CD4-positive, alpha-beta T cell treated with Interleukin-1 beta for 1 hour (primary cell): ENCODE measurements at regions not wholly inside any gene's neighbourhood (a gene's known extent, or its start where the extent isn't known, plus 50 kb on each side); places are given as distances from the start of the nearest gene placed in this dataset.

Source experiments
- DNase-seq, 2 donors: peaks; one replicate each; pipeline ENCODE4 v3.0.0-alpha.2; 2020 to 2022

DNA sequence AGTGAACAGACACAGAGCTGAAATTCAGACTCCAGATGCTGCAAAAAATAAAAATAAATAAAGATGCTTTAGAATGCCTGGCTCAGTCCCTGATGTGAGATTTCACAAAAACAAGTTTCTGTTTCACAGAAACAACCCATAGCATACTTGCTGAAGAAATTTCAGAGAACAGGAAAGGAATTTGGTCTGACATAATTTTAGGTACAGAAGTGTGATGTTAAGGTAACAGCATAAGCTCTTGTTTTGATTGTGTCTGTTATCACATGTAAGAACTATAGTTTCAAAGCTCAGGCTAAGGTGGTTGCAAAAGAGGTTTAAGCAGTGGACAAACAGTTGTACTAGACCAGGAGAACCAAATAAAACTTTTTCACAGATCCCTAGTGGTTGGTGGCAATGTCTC lies 152.1 kb downstream of the PTGER3 start:
- DNase-seq, result no peak

DNA sequence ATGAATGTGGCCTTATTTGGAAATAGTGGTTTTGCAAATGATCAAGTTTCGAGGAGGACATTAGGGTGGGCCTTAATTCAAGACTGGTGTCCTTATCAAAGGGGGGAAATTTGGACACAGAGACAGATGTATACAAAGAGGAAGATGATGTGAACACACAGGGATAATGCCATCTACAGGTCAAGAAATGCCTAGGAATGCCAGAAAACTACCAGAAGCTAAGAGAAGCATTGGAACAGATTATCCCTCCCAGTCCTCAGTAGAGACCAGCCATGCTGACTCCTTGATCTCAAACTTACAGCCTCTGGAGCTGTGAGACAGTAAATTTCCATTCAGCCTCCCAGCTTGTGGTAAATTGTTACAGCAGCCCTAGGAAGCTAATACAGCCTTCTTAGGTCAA lies 151.4 kb downstream of the PTGER3 start:
- DNase-seq, result no peak

DNA sequence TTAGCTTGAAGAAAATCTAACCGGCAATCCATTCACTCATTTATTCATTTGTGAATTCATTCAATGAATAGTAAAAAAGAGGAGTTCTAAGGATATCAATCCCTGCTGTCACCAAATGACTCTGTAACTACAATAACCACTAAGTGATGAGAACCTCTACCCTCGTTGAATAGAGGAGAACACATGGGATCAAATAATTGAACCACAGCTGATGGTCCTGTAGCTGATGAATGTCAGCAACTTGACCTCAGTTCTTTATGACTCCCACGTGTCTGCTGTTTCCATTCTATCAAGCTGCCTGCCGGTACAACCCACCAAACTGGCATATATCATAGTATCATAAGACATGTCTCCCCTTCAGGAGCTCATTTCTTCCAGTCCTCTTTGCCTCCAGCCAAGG lies 150.3 kb downstream of the PTGER3 start:
- DNase-seq, result no peak

DNA sequence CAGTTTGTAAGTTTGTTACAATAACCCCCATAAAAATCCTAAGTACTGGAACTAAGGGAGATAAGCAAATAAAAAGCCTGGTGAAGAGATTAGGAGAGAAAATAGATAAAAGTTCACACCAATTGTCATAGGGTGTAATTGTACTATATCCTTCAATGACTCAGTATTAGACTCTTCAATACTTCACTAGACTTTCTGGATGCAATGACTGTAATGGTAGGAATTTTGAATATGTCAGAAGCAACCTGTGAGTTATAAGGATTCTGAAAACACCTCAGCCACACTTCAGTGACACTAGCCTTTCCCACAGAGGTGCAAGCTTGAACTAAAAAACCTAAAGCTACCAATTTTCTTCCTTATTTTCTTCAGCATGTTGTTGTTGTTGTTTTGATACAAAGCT lies 147.9 kb downstream of the PTGER3 start:
- DNase-seq, result no peak

DNA sequence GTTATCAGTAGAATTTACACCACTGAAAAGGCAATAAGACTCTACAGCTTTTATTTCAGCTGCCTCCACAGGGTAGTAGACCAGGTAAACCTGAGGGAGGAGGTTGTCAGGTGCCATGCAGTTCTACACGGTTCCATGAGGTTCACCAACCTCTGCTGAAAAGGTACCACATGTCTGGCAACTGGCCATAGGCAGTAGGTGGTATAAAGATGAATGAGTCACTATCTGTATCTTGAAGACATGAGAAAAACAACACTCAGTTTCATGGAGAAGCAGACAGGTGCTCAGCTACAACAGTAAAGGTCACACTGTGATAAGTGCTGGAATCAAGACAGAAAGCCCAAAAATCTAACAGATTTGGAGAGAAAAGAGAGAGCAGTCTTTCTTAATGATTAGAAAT lies 145.4 kb downstream of the PTGER3 start:
- DNase-seq, result no peak

DNA sequence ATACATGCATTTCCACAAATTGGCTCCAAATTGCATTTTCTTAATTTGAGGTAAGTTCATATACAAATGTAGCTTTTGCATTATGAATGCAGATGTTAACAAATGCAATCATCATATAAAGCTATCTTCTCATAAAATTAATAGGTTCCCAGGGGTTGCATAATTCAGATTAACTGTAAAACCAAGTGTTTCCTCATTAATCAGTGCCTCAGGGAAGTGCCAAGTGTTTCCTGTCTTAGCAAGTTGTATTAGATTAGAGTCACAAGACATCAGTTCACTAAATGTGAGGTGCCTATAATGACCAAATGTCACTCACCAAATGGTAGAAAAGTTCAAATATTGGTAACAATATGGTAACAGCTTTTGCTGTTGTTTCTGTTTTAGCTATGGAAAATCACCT lies 140.8 kb downstream of the PTGER3 start:
- no peak for DNase-seq

DNA sequence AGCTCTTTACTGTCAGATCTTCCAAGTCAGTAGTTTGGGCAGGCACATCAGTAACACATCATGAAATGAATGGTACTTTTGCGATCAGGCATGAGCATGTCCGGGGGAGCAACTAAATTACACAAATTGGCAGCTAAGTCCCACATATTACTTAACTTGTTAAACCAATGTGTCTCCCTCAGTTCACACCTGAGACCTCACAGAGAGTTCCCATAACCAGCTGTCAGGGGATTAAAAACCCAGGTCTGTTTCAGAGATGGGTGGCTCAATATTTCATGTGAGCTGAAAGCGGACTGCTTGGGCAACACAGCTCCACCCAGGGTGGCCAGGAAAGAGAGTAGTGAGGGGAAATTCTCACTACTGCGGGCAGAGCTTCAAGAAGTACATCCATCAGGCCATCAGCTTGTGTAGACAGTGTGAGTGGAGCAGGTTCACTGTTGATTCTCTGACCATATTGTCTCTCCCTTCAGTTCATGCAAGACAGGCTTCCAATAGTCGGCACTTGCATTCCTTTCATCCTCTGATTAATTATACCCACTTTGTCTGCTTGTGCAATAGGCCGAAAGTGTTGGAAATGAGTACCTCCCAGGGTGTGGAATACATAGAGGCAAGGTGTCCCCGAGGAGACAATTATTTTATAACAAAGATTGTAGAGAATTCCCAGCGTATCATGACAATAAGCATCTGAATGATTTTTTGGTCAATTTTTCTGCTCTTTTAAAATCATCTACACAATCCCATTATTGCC lies 139.9 kb downstream of the PTGER3 start:
- no peak for DNase-seq

DNA sequence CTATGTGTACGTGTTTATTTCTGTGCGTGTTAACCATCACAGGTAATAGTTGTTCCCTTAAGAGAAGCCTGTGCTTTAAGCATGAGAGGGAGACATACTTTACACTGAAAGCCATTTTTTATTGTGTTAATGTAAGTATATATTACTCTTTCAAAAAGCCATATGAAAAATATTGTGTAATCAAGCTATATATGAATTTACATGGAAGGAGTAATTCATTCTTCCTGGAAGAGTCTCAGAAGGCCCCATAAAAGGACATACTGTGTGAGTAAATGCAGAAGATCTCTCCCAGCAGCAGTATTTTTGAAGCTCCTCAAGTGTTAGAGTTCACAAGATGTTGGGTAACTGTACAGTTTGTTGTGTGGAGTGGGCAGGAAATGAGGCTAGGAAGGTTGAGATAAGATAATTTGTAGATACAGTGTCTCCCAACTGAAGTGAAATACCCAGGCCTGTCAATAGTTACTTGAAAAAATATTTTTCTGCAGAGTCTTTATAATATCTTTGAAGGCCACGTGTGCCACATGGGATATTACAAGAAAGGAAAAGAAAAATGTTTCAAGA lies 138.3 kb downstream of the PTGER3 start:
- no peak for DNase-seq

DNA sequence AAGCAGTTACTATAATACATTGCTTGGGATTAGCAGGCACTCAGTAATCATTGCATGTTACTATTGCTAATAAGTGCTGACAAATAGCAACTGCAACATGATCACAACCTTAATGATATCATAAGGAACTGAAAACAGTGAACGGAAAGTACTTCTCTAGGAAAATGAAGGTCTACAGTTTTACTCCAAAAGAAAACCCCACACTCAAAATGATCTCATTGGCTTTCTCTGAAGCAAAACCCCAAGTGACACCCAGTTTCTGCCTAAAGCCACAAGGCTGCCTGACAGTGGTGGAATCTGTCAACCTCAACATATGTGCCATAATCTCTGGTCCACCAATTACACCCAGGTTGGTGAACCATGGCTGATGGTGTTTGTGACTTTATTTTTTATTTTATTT lies 137.6 kb downstream of the PTGER3 start:
- DNase-seq, result no peak

DNA sequence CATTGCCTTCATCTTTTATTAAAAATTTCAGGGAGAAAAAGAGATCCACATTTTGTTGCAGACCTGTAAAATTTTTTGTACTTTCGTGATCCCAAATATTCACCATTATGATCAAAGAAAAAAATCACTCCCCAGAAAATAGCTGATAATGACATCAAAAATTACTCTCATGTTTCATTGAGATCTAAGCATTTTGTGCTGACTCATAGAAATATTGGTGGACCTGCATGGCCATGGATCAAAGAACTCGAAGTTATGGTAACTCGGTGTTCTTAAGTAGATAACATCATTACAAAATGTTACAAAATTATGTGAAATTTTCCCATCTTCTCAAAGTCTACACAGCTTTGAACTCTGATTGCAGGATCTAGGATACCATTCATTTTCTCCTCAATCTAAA lies 135.8 kb downstream of the PTGER3 start:
- DNase-seq, result no peak

DNA sequence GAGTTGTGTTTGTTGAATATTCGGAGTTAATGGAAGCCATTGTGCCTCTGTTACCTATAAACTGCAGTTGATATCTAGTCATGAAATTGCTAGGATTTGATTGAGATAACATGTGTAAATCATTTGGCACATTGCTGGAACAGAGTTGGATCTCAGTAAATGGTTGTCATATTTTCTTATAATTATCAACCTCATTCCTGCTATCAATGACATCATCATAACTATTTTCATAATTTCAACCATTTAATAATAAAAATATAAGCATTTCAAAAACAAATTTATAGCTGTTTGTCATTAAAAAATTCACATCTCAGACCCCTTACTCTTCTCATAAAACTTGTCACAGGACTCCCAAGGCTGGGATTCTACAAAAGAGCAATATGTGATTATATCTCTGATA lies 133.4 kb downstream of the PTGER3 start:
- no peak for DNase-seq

DNA sequence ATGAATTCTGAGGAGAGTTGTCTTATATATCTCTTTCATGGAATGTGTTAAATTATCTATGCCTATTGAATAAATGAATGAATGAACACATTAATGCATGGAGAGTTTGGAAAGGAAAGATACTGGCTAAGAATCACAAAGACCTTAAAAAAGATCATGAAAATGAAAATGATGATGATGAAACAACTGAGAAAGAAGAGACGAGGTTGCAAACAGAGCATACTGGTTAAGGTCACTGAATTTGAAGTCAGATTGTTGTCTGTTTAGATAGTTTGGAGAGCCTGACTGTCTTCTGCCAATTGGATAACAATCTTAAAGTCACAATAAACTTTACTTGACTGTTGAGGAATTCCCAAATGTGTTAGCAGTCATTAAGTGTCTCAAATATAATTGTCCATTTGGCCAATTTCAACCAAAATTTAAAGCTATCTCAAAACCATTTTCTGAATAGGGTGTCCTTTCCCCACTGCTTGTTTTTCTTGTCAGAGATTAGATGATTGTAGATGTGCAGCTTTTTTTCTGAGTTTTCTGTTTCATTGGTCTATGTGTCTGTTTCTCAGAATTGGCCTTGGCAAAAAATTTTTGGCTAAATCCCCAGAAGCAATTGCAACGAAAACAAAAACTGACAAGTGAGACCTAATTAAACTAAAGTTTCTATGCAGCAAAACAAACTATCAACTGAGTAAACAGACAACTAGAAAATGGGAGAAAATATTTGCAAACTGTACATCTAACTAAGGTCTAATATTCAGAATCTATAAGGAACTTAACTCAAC lies 132.2 kb downstream of the PTGER3 start:
- no peak for DNase-seq

DNA sequence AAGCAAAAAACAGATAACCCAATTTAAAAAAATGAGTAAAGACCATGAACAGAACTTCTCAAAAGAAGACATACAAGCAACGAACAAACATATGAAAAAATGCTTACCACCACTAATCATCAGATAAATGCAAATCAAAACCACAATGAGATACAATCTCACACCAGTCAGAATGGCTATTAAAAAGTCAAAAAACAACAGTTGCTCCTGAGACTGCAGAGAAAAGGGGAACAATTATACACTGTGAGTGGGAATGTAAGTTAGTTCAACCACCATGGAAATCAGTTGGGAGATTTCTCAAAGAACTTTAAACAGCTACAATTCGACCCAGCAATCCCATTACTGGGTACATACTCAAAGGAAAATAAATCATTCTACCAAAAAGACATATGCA lies 131.6 kb downstream of the PTGER3 start:
- no peak for DNase-seq

DNA sequence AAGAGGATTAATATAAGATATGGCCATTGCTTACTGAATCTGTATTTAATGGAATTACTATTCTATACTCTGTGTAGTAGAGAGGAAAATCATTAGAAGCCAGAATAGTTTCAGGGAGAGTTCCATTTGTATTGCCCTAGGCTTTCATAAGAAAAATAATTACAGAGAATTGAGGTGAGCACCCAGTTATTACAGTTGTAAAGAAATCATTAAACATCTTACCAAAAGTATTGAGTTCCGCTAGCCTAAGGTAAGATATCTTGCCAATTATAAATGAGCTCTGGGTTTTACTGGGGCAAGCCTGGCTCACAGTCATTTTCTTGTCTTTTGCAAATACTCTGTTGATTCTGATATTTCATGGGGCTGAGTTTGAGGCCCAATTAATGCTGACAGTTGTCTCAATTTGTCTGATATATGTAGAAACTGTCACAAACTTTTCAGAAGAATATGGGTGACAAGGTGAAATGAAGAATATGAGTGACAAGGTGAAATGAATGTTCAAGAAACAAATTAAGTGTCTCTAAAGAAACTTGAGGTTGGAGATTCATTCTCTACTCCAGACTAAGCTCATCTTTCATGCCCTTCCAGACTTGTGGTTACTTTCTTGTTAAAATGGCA lies 127.8 kb downstream of the PTGER3 start:
- DNase-seq, result no peak
